ENCODE measurements at regions not wholly inside any gene's neighbourhood (a gene's known extent, or its start where the extent isn't known, plus 50 kb on each side); places are given as distances from the start of the nearest gene placed in this dataset.

GRCh38 chr3:66615643-66616301 is 115.0 kb upstream of the LRIG1 start:
- peak; percentile 71 for DNase-seq (ENCODE audit: low read depth)
- TF ChIP-seq CTCF (conservative IDR thresholded peaks at IDR 0.05; ENCODE audit: low read depth, low read length): no peak
- no peak overlapping the region for H3K4me3 ChIP-seq (ENCODE audit: low read depth, low read length)

- no peak for TF ChIP-seq CTCF (conservative IDR thresholded peaks at IDR 0.05; ENCODE audit: low read depth, low read length)
- no peak overlapping the region for H3K4me3 ChIP-seq (ENCODE audit: low read depth, low read length)
- no peak for DNase-seq (ENCODE audit: low read depth)
These were observed 116.5 kb upstream of the LRIG1 start for GRCh38 chr3:66617351-66617750.

- no peak for TF ChIP-seq CTCF (conservative IDR thresholded peaks at IDR 0.05; ENCODE audit: low read depth, low read length)
- DNase-seq (ENCODE audit: low read depth): no peak
- no peak overlapping the region for H3K4me3 ChIP-seq (ENCODE audit: low read depth, low read length)
These were observed 117.2 kb upstream of the LRIG1 start for GRCh38 chr3:66618066-66618465.

DNA sequence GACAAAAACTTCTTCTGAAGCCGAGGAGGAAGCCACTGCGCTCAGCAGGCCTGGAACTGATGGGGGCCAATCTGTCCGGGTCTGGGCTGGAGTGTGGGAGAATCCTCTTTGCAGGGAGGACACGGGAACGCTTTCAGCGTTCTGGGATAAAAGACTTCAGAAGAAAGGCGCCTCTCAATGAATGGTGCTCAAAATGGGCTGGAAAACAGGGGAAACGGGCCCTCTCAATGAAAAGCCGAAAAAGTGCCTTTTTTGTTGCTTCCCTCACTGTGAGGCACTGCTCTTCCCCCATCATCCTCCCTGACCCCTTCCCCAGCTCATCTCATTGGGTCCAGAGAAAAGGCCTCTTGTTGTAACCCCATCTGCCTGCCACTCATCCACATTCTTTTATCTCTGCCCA is 119.5 kb upstream of the LRIG1 start:
- no peak for TF ChIP-seq CTCF (conservative IDR thresholded peaks at IDR 0.05; ENCODE audit: low read depth, low read length)
- DNase-seq (ENCODE audit: low read depth): no peak
- H3K4me3 ChIP-seq (ENCODE audit: low read depth, low read length): no peak overlapping the region

- TF ChIP-seq CTCF (conservative IDR thresholded peaks at IDR 0.05; ENCODE audit: low read depth, low read length): no peak
- no peak overlapping the region for H3K4me3 ChIP-seq (ENCODE audit: low read depth, low read length)
- no peak for DNase-seq (ENCODE audit: low read depth)
These were observed 122.1 kb upstream of the LRIG1 start for GRCh38 chr3:66622756-66623457.

DNA sequence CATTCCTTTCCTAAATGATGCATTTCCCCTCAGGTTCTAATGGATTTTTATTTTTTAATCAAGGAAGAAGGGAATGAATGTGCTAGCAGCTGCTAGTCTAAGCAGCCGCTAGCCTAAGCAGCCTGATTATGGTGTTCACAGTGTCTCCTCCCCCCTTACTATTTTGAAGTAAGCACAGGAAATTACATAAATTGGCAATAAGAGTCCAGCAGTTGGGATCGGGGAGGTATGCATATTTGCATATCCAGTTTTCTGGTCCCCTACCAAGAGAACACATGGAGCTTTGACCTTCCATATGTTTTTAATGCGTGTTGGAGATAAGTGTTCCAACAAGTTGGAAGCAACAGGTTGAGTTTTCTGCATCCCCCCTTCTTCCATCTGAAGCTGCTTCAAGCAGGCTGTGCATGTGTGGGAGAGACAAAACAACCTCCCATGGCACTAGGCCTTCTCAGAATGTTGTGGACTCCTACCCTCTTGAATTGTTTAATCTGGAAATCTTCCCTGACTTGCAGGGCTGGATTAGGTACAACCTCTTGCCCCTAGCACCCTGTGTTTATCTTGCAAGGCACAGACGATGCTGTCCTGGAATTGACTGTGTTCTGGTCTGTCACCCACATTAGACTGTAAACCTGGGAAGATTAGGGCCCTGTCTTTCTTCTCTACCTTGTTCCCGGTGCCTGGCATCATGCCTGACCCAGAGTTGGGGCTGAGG is 124.8 kb upstream of the LRIG1 start:
- DNase-seq (ENCODE audit: low read depth): peak; percentile 49
- H3K4me3 ChIP-seq (ENCODE audit: low read depth, low read length): no peak overlapping the region
- TF ChIP-seq CTCF (conservative IDR thresholded peaks at IDR 0.05; ENCODE audit: low read depth, low read length): no peak

All from choroid plexus epithelial cell (primary cell).